Activated effector memory CD4-positive, alpha-beta T cell treated with anti-CD3 and anti-CD28 coated beads, Interleukin-2, amount 50 U/mL, for 16 hours (primary cell): ENCODE measurements at regions not wholly inside any gene's neighbourhood (a gene's known extent, or its start where the extent isn't known, plus 50 kb on each side); places are given as distances from the start of the nearest gene placed in this dataset.
"Not testable (repeated sequence)": the region's sequence is repeated elsewhere in the genome, so short reads cannot be mapped to it uniquely, and the experiment has no call there.

Experiments used
- DNase-seq: peaks from one replicate; pipeline ENCODE4 v3.0.0-alpha.2; 2020

GRCh38 chr15:99486371-99487336, 79.1 kb upstream of the MEF2A start:
- no peak for DNase-seq

GRCh38 chr15:99487337-99487730, 78.5 kb upstream of the MEF2A start:
- DNase-seq: no peak

GRCh38 chr15:99492275-99492674, 73.5 kb upstream of the MEF2A start:
- no peak for DNase-seq

GRCh38 chr15:99492716-99493115, 73.1 kb upstream of the MEF2A start:
- DNase-seq: no peak

DNA sequence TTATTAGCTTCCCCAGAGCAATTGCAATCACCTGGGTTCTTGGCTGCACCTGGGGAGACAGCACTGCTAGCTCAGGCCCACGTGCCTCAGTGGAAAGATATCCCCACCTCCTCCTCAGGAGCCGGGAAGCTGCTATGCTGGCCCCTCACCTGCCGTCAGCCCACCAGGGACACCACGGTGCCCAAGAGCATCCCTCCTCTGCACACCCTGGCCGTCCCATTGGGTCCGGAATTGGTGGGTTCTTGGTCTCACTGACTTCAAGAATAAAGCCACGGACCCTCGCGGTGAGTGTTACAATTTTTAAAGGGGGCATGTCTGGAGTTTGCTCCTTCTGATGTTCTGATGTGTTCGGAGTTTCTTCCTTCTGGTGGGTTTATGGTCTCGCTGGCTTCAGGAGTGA, 72.3 kb upstream of the MEF2A start:
- no peak for DNase-seq

DNA sequence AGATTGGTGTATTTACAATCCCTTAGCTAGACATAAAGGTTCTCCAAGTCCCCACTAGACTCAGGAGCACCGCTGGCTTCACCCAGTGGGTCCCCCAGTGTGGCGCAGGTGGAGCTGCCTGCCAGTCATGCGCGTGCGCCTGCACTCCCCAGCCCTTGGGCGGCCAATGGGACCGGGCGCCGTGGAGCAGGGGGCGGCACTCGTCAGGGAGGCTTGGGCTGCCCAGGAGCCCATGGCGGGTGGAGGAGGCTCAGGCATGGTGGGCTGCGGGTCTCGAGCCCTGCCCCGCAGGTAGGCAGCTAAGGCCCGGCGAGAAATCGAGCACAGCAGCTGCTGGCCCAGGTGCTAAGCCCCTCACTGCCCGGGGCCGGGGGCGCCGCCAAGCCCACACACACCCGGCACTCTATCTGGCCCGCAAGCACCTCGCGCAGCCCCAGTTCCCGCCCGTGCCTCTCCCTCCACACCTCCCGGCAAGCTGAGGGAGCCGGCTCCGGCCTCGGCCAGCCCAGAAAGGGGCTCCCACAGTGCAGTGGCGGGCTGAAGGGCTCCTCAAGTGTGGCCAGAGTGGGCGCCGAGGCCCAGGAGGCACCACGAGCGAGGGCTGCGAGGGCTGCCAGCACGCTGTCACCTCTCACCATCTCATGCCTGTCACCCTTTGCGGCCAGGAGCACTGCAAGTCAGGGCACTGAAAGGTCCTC, 71.1 kb upstream of the MEF2A start:
- not testable (repeated sequence) for DNase-seq

DNA sequence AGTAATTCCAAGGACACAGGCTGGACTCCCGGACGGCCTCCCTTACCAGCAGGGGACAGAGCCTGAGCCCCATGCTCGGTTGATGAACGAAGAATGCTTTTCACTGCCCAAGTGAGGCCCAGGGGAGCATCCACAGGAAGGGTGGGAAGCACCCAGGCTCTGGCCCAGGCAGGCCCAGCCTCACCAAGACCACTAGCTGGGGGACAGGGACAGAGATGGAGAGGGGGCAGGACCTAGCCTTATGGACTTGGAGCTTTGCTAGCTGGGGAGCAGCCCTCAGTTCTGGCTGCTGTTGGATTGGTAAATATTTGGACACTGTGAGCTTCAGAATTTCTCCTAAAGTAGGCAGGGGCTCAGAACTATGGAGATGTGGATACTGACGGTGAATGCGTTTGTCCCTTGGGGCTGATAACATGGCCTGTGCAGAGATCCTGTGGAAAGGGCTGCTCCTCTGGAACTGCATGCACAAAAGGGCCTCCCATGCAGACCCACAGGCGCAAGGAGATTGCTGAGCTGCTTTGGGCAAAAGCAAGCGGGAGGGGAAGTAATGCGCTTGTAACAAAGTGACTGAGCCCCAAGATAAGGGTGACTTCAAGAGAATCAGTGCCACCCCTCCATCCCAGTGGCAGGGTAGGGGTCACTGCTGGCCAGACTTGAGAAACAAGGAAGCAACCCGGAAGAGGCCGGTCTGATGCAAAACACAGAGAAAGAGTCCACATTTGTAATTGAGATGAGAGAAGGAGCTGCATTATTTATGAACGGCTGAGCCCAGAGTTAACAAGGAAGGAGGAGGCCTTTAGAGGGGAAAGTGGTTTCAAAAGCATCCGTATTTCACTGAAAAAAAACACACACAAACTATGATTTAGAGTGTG, 70.1 kb upstream of the MEF2A start:
- DNase-seq: no peak

DNA sequence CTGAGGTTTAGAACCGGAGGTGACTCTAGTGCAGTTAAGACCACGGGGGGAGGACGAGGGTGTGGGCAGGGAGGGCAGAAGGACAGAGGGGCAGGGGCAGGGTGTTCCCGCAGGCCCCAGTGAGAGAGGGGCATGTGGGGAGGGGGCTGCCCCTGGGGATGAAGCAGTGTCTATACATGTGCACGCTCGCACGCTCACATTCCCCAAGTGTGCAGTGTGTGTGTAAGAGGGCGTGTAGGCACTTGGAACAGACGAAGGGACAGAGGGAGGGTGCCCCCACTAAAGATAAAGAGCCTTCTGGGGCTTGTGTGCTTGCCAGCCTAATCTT, 69.5 kb upstream of the MEF2A start:
- no peak for DNase-seq

GRCh38 chr15:99502182-99502581, 63.6 kb upstream of the MEF2A start:
- DNase-seq: no peak

- DNase-seq: no peak
Measured at GRCh38 chr15:99502661-99503060, 63.1 kb upstream of the MEF2A start.

- no peak for DNase-seq
Measured at GRCh38 chr15:99503411-99503810, 62.4 kb upstream of the MEF2A start.

DNA sequence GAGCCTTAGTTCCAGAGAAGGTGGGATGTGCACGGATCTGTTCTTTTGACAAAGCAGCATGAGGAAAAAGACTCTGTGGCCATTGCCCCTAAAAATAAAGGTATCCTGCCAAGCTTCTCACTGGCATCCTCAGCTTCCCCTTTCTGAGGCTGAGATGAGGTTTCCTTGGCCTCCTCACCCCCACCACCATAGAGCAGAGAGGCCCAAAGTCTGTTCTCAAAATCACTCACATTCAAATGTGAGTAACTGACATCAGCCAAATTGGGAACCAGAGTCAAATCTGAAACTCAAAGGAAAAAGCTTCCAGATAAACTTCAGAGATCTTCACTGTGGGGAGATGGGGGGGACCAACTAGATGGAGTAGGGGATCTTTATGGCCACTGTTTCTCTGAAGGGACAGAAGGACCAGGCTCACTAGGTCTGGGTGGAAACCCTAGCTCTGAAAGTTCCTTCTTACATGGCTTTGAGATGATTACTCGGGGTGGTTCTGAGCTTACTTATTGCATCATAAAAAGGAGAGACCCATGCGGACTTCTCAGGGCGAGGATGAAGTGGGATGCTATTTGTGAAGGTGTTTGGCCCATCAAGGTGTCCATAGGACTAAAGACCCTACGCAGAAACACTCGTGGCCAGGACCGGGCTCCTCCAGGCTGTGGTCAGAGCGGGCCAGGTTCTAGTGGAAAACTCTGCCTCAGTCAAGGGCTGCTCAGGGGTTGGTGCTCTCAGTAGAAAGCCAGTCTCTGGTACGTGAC, 61.5 kb upstream of the MEF2A start:
- no peak for DNase-seq

- no peak for DNase-seq
Measured at GRCh38 chr15:99504823-99505551, 60.8 kb upstream of the MEF2A start.

DNA sequence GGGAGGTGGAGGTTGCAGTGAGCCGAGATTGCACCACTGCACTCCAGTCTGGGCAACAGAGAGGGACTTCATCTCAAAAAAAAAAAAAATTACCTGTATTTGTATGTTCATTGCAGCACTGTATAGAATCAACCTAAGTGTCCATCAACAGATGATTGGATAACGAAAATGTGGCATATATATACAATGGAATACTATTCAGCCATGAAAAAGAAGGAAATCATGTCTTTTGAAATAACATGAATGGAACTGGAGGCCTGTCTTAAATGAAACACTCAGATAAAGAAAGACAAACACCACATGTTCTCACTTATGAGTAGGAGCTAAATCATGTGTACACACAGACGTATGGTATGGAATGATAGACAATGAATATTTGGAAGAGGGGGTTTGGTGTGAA, 59.4 kb upstream of the MEF2A start:
- no peak for DNase-seq

DNA sequence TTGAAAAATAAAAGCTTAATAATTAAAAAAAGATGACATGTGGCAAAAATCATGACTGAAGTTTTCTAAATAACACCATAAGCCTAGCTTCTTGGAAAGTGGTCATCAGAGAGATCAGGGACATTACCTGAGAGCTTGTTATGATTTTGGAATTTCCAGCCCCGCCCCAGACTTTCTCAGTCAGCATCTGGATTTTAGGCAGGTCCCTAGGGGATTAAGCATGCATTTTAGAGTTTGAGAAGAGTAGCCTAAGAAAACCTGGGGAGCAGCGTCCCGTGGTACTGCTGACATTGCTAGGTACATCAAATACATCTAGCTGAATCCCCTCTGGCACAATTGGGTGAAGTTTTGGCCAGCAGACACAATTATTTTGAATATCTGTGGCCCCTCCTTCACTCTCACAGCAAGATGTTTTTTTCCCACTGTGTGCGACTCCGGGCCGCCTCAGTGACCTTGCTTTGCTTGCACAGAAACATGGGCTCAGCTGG, 58.7 kb upstream of the MEF2A start:
- no peak for DNase-seq

- no peak for DNase-seq
Measured at GRCh38 chr15:99507504-99508310, 58.1 kb upstream of the MEF2A start.

DNA sequence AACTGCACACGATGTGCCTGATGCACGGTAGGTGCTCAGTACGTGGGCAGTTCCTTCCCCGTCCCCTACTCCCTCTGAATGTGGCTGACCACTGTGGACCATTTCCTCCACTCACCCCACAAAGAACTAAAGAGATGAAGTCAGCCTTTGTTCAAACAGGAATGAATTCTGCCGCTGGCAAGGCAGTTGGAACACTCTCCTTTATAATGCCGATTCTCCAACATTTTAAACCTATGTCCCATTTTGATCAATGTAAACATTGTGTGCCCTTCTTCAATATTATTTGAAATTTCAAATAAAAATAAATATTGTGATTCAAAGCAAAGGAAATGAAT, 57.5 kb upstream of the MEF2A start:
- DNase-seq: no peak

DNA sequence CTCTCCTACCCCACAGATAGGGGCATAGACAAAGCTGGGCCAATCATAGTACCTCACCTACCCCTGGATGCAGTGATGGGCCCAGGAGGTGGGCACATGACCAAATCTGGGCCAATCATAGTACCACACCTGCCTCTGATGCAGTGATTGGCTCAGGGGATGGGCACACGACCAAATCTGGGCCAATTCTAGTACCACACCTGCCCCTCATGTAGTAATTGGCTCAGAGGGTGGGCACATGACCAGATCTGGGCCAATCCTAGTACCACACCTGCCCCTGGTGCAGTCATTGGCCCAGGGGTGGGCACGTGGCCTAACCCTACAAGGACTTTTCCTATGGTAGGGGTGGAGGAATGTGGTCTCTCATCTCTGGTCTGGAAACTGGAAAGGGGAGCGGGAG, 56.9 kb upstream of the MEF2A start:
- DNase-seq: no peak

GRCh38 chr15:99509686-99510461, 55.9 kb upstream of the MEF2A start:
- no peak for DNase-seq

DNA sequence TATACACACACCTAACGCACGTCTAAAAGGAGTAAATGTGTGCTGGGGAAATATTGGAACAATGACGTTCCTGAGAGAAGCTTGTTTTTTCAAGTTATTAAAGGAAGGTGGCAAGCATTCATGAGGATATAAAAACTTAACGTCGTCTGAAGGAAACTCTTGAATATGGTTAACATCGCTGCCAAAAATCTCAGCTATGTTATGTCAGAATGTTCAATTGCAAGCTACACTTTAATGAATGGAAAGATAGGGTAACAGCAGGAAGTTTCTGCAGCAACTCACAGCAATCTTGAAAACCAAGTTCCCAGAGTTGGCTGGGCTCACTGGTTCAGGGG, 54.3 kb upstream of the MEF2A start:
- no peak for DNase-seq
